Stomach (tissue), 8 donors: ENCODE measurements at regions not wholly inside any gene's neighbourhood (a gene's known extent, or its start where the extent isn't known, plus 50 kb on each side); places are given as distances from the start of the nearest gene placed in this dataset.

Source experiments
- DNase-seq, 2 donors: peaks; one replicate each; pipeline versions ENCODE4 v3.0.0 to v3.0.0-alpha.2; 2013 to 2019
- H3K27ac ChIP-seq, 5 donors: fragments of 200-600 bp in 4 of 5; sonication (generic) in 4 of 5; one replicate each; pipeline ENCODE4 v1.5.1; 2013 to 2019; ENCODE audit warnings: mild to moderate bottlenecking in 1 of 5, moderate library complexity in 1 of 5
- H3K27me3 ChIP-seq, 3 donors: fragments of 200-600 bp; sonication (generic); one replicate each; pipeline ENCODE4 v1.5.1; 2017 to 2019; ENCODE audit warnings: mixed run types in 1 of 3
- H3K36me3 ChIP-seq, 4 donors: fragments of 200-600 bp; sonication (generic); 1 replicate in 3 of 4; 2 replicates in 1 of 4; pipeline ENCODE4 v1.5.1; 2016 to 2019
- H3K4me1 ChIP-seq, 4 donors: fragments of 200-600 bp; sonication (generic); one replicate each; pipeline ENCODE4 v1.5.1; 2016 to 2019
- H3K4me3 ChIP-seq, 4 donors: fragments of 200-600 bp; sonication (generic) in 3 of 4; one replicate each; pipeline ENCODE4 v1.5.1; 2016 to 2019; ENCODE audit warnings: mild to moderate bottlenecking in 1 of 4
- H3K9me3 ChIP-seq, 4 donors: fragments of 200-600 bp; sonication (generic); one replicate each; pipeline ENCODE4 v1.5.1; 2016 to 2019
- CTCF ChIP-seq, 7 experiments: fragments of 450-650 bp in 4 of 7; fragments of 200-600 bp in 3 of 7; sonication (generic) in 3 of 7; IDR thresholded peaks; one replicate each; pipeline ENCODE4 v1.5.1; 2016 to 2019; ENCODE audit warnings: antibody characterized with exemption in 7 of 7, control low read depth in 2 of 7, mild to moderate bottlenecking in 1 of 7
- EP300 ChIP-seq: sonication (generic); formaldehyde crosslinking; IDR thresholded peaks from one replicate; pipeline ENCODE4 v1.6.1; 2017; ENCODE audit warnings: antibody characterized with exemption
- POLR2A ChIP-seq, 4 donors: fragments of 450-650 bp; IDR thresholded peaks; one replicate each; pipeline ENCODE4 v1.6.1; 2016; ENCODE audit warnings: antibody characterized with exemption in 4 of 4, control low read depth in 2 of 4, mild to moderate bottlenecking in 1 of 4, moderate library complexity in 1 of 4
- POLR2AphosphoS5 ChIP-seq, 3 donors: sonication (generic); formaldehyde crosslinking; IDR thresholded peaks; one replicate each; pipeline ENCODE4 v1.6.1; 2016; ENCODE audit warnings: antibody characterized with exemption in 3 of 3
- WGBS, 5 donors: extraction: QIAGEN DNeasy Blood & Tissue Kit in 3 of 5; methylation state at CpG; one replicate each; pipeline versions ENCODE4 v1.1.5 to v1.1.7; 2013 to 2018; 5-methylcytosine and 5-hydroxymethylcytosine counted together
- intact Hi-C: fragments of 100-400 bp; cut with DNase I; formaldehyde crosslinking; loops from one replicate; pipeline ENCODE4 v1.15.1; 2023; ENCODE audit warnings: low total_unique reads
- donor health status: healthy with polysubstance abuse.
- donor health status: Bipolar disorder and iron deficiency.
- donor health status: healthy.

- 63 to 90% (median 81%) methylated on average over 1 of the region's 1 CpG for WGBS, 5 donors
- TF ChIP-seq POLR2AphosphoS5 (IDR thresholded peaks at IDR 0.05) (no peak), POLR2A (IDR thresholded peaks at IDR 0.05) (no peak), CTCF (IDR thresholded peaks at IDR 0.05) (no peak), EP300 (no peak)
- no peaks in the 10 kb centered on the region for H3K36me3 ChIP-seq
These were observed 382.0 kb downstream of the SFMBT2 start for GRCh38 chr10:7028809-7029166.

GRCh38 chr10:7027913-7028808, 382.7 kb downstream of the SFMBT2 start:
- H3K9me3 ChIP-seq: peaks cover 0 to 3% (median 0%) of the 10 kb centered on the region in 4 donors
- H3K27me3 ChIP-seq: no peaks in the 10 kb centered on the region
- 65 to 76% (median 73%) methylated on average over 7 of the region's 7 CpGs for WGBS, 5 donors
- H3K4me3 ChIP-seq: no peak overlapping the region
- no peak for DNase-seq
- H3K36me3 ChIP-seq: no peaks in the 10 kb centered on the region
- no peaks in the 10 kb centered on the region for H3K4me1 ChIP-seq
- no peak overlapping the region for H3K27ac ChIP-seq
- intact Hi-C loops: no loop called here
- TF ChIP-seq CTCF (IDR thresholded peaks at IDR 0.05): no peak
- no peak for TF ChIP-seq POLR2AphosphoS5 (IDR thresholded peaks at IDR 0.05)
- TF ChIP-seq POLR2A (IDR thresholded peaks at IDR 0.05): no peak
- TF ChIP-seq EP300: no peak

More at GRCh38 chr10:7028809-7029166, 382.0 kb downstream of the SFMBT2 start:
- DNase-seq: no peak
- Histone ChIP-seq H3K4me3 (no peak overlapping the region), H3K4me1 (no peaks in the 10 kb centered on the region), H3K9me3 (no peaks in the 10 kb centered on the region), H3K27ac (no peak overlapping the region), H3K27me3 (no peaks in the 10 kb centered on the region)
- intact Hi-C loops: no loop called here

- Histone ChIP-seq H3K9me3 (peaks cover 0 to 6% (median 0%) of the 10 kb centered on the region in 4 donors), H3K27ac (no peak overlapping the region), H3K4me3 (no peak overlapping the region), H3K4me1 (no peaks in the 10 kb centered on the region), H3K27me3 (no peaks in the 10 kb centered on the region), H3K36me3 (no peaks in the 10 kb centered on the region)
- intact Hi-C loops: no loop called here
- no peak for DNase-seq
- WGBS, 5 donors: 66 to 75% (median 72%) methylated on average over 4 of the region's 4 CpGs
- TF ChIP-seq POLR2A (IDR thresholded peaks at IDR 0.05) (no peak), POLR2AphosphoS5 (IDR thresholded peaks at IDR 0.05) (no peak), CTCF (IDR thresholded peaks at IDR 0.05) (no peak), EP300 (no peak)
These were observed 383.5 kb downstream of the SFMBT2 start for GRCh38 chr10:7027237-7027912.

- Histone ChIP-seq H3K36me3 (no peaks in the 10 kb centered on the region), H3K4me3 (no peak overlapping the region), H3K9me3 (peaks cover 0 to 6% (median 0%) of the 10 kb centered on the region in 4 donors), H3K27ac (no peak overlapping the region), H3K4me1 (no peaks in the 10 kb centered on the region), H3K27me3 (no peaks in the 10 kb centered on the region)
- intact Hi-C loops: no loop called here
- TF ChIP-seq CTCF (IDR thresholded peaks at IDR 0.05): no peak
- no peak for TF ChIP-seq POLR2A (IDR thresholded peaks at IDR 0.05)
- no peak for TF ChIP-seq POLR2AphosphoS5 (IDR thresholded peaks at IDR 0.05)
- TF ChIP-seq EP300: no peak
- no peak for DNase-seq
- WGBS, 5 donors: 87 to 96% (median 93%) methylated on average over 4 of the region's 4 CpGs
These were observed 384.0 kb downstream of the SFMBT2 start for GRCh38 chr10:7026818-7027217.
